Stimulated activated CD8-positive, alpha-beta memory T cell treated with anti-CD3 and anti-CD28 coated beads, Interleukin-4, amount 100 ng/mL, for 4 hours (primary cell): ENCODE measurements at regions not wholly inside any gene's neighbourhood (a gene's known extent, or its start where the extent isn't known, plus 50 kb on each side); places are given as distances from the start of the nearest gene placed in this dataset.

Experiments used
- DNase-seq, 2 donors: peaks; one replicate each; pipeline ENCODE4 v3.0.0-alpha.2; 2020; ENCODE audit warnings: low read depth in 2 of 2, low spot score in 1 of 2

DNA sequence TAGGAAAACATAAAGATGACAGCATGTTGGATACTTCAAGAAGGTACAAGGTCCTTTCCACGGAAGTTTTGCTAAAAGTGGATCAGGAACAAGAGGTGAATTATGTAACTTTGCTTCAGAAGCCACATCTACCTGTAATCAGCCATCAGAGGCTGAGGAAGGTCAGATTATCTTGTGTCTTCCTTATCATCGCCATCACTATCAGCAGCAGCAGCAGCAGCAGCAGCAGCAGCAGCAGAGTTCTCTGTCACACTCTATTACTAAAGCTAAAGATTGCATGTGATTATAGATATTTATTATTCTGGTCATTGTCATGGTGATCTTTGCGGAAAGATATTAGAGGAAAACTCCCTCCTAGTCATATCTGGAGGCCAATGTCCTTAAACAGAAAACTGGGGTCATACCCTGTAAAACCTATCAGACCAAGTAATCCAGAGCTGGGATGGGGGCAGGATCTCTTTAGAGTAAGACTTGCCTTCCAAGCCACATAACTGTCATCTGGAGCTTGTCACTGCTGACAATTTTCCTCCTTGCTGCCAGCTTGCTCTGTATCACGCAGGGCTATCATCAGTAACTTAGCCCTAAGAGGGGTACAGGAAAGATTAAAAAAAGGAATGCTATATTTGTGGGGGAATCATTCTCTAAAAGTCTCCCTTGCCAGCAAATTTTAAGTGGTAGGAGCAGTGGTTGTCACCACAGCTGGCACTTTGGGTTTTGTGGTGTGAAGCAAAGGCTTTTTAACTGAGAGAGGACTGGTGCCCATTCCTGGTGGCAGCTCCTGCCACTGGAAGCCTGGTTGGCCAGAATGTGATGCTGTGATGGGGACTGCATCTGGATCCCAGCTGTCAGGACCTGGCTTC, 130.9 kb upstream of the RASGRP1 start:
- no peak for DNase-seq

DNA sequence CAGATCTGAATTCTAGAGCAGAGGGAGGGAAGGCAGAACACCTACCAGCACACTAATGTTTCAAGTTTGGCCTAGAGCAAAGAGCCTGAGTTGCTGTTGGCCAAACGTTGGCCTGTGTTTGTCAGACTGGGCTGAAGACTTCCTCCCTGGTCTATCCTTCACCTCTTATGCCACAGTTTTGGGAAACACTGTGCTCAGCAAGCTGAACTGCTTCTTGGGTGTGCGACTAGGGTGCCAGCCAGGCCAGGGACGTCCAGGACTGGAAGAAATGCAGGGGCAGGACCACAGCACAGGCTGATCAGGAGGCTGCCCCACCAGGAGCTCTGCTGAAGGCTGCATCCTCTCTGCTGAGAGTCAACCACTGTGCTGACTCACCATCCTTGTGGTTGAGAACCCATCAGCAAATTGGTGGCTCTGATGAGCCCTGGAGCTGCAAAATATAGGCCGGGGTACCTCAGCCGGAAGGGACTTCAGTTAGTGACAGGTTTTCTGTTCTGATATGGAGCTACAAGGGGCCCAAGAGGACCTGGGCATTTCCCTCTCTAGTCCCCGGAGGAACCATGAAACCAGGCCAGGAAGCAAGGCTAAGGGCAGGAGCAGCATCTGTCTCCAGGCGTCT, 131.6 kb upstream of the RASGRP1 start:
- peak; percentile 43 to 47 for DNase-seq

DNA sequence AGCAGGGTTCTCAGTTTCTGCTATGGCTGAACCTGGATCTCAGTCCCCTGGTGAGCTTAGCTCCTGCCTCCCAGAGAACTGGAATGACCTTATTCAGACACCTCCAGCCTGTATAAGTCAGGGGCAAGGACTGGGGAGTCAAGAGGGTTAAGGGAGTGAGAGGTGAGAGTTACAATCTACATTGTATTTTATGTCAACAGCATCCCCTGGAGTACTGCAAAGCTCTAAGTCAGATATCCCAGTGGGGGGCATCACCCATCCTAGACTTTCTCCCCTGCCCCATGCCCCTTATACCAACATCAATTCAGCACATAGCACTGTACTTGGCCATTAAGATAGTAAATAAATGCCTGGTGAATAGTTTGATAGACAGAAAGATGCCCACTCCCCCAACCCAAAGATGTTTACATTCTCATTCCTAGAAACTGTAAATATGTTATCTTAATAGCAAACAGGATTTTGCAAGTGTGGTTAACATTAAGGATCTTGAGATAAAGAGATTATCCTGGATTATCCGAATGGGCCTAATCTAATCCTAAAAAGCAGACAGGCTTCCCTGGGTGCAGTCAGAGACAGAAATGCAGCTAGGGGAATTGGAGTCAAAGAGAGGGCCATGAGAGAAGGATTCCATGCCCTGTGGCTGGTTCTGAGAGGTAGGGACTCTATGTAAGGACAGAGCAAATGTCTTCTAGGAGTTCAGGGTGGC, 132.3 kb upstream of the RASGRP1 start:
- DNase-seq = no peak

DNA sequence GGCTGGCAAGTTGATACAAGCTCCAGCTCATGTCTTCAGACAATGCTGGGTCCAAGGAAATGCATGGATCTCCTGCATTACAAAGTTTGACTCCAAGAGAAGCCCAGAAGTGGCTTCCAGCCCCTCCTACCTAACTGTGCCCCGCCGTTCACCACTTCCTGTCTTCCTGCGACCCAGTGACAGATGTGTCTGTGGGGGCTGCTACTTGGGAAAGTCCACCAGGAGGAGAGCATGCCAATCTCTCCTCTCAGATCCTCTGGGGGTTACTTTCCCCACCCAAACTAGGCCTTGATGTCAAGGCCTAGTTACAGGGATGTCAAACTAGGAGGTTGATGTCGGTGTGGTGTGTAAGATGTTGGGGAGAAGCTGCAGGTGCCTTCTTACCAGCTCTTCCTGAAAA, 133.6 kb upstream of the RASGRP1 start:
- no peak for DNase-seq

DNA sequence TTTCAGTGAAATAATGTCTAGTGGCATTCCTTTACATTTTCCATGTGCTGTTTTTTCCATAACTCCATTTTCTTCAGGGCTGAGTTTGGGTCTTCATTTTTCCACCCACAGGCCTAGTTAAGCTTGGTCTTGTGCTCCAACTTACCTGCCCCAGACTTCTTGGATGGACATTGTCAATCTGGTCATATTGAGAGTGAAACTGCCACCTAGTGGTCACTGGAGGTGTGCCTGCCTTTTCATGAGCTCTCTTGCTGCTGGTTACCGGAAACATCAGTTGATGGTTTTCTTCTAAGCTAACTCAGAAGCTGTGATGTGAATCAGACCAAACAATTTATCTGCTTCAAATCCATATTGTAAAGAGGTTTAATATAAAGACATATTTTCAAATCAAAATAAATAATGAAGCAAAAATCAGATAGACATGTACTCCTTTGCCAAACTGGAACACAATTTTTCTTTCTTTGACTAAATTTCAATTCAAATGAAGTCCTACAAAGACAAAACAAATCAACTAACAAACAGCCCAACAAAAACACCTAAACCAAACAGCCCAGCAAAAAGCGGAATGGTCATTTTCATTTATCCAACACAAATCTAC, 135.1 kb upstream of the RASGRP1 start:
- DNase-seq = peak; percentile 45 to 46

DNA sequence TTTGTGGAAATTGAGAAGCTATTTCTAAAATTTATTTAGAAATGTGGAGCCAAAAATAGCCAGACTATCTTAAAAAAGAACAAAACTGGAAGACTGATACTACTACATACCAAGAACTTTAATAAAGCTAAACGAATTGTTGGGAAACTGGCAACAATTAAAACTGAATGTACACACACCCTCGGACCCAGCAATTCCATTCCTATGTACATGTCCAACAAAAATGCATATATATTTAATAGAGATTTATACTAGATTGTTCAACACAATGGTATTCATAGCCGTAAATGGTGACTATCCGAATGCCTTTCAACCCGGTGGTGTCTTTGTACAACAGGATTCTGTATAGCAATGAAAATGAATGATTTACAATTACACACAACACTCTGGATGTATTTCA, 136.5 kb upstream of the RASGRP1 start:
- DNase-seq = no peak

DNA sequence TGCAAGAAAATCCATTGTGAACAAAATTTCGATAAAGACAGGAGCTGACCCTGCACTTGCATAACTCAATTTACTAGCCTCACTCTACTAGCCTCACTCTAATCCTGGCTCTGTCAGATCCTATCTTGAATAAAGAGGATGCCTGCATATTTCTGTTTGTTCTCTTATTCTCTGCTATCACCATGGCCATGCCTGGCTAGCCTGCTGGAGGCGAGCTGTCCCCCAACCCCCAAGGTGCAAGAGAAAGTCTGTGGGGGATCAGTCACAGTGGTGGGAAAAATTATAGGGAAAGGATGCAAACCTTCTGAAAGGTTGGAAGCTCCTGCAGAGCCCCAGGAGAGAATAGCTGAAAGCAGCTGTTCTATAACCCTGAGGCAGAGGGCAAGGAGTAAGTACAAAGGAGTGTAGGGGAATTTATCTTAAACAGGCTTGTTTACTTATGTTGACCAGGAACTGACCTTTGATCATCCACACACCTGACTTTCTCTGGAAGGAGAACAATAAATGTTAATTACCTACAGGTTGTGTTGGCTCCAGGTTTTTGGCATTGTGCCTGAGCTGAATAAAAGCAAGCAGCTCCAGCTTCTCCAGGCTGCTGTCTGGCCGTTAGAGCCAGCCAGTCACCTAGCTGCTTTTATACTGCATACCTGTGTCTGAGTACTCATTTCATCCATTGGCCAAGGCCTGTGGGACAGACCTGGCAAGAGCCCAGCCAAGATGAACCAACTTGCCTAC, 137.7 kb upstream of the RASGRP1 start:
- no peak for DNase-seq

DNA sequence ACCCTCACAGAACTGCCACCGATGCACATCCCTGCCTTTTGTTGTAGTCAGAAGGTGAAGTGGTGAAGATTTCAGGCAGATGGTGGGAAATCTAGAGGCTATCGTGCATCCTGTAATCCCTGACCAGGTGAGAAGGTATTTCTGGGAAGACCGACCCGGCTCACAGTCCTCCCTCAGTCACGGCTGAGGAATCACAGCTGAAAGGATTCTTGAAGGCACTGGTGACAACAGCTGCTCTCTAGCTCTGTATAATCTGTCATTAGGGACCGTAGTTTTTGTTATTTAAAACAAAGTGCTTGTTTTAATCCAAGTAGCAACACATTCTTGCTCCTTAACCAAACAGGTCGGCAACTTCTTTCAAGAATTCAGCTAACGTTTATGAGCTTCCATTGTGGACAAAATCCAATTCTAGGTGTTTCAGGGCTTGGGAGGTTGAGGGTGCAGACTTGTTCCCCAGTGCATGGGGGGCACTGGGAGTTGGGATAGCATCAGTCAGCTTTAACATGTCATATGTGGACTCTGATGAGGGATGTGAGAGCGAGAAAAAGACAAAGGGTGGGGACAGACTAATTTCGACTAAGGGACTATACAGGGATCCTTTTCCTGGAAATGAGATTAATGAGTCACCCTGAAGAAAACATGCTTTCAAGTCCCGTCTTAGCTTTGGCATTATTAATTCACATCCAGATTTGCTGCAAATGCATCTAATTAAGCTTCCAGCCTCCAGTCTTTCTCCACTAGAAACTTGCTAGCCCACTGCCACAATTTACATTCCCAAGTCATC, 141.0 kb upstream of the RASGRP1 start:
- no peak for DNase-seq

DNA sequence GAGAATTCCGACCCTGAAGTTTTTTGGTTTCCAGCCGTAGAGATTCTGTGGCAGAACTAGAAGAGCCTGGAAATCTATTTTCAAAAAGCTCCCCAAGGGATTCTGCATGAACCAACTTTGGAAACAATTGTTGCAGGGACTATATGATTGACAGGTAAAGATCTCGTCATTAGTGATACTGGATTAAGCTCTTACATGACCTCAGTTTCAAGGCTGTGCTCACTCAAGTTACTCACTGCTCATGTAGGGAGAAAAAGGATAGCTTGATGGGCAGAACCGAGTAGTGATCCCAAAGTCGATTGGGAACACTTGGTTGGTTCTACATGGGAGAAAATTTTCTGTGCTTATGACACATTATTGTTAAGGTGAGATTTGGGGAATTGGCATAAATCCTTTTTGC, 142.3 kb upstream of the RASGRP1 start:
- no peak for DNase-seq

DNA sequence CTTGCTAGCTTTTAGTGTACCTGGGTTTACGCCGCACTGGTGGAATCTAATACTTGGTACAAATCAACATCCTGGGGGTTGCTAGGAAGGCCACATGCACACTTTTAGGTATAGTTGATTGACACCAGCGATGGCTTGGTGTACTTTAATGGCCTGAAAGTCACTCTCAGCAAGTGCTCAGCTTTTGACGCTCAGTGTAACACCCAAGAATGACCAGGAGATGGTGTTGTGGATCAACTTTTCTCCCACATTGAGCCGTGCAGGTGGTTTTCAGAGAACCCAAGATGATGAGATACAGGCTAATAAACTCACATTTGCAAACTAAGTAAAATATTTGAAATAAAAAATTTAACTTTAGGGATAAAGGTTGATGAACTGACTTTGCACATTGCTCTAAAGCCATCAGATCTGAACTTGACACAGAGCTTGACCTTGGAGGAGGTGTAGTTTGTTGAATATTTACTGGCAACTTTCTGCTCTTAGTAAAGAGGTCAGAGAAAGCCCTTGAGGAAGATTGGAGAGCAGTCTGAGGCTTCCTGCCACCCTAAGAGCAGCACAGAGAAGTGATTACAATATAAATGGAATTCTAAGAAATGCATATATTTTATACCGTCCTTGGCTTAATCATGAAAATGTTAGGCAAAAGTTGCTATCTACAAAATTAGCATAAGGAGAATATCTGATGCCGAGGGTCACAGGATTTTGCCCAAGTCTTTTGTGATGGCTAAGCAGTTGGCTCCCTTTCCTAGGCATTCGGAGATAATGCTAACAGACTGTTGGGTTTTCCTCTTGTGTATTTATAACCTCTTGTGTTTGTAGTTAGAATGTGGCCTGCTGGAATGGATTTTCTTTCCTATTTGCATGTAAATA, 143.4 kb upstream of the RASGRP1 start:
- DNase-seq = no peak

DNA sequence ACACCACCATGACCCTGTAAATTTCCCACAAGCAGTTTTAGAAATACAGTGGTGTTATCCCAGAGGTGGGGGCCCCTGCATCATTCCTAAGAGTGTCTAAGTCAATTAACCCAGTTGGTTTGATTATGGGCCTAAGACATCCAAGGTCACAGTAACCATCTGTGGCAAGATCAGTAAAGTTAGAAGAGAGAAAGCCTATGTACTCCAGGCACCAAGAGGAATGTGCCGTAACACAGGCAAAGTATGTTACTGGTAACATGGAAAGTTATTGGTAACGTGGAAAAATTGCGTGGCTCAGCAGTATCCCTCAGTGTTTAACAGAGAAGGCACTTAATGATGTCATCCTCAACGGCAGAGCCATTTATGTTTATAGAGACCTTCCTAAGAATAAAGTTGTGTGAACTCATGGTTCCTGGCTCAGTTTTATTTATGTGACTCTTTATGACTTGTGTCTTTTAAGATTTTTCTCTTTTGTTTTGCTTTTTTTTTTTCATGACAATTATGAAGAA, 144.1 kb upstream of the RASGRP1 start:
- no peak for DNase-seq

DNA sequence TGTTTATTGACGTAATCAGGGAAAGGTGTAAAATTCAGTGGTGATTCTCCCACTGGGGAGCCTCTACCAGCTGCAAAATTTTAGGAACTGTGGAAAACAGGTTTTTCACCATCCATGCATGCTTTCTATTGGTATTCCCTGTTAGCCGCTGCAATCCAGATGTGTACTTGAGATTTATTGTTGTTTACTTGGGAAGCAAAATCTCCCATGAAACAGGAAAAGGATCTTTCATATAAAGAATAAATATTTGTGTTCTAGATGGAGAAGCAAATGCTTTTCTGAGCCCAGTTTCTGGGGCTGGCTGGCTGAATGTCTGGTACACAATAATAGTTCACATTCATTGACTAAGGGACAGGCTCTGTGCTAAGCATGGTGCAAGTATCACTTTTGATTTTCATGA, 144.6 kb upstream of the RASGRP1 start:
- DNase-seq = no peak

DNA sequence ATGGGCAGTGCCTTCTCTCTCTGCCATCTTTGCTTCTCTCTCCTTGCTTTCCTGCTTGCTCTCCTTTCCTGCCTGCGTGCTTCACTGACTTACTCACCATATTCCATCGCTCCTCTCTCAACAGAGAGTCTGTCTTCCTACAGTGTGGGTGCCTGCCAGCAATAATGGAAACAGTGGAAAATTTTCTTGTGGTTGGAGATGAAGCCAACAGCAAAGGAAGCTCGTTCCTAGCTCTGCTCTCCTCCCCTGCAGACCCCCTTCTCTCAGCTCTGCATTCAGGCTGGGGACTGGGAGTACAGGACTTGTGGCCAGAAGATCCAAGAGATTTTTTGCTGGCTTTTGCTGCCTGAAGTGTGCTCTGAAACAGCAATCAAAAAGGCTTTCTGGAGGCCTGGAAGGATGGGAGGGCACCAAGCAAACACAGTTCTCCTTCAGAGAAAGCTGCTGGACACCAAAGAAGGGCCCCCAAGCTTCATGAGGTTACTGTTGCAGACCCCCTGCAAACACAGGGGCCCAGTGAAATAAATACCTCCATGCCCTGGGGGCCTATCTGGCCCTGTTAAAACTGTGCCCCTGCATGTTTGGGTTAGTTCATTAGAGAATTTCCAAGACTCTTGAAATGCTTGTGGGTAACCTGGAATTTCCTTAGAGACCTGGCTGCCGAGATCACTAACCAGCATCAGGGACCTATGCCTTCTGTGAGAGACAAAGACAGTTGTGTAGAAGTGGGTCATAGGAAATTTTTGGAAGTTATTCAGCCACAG, 149.9 kb upstream of the RASGRP1 start:
- DNase-seq = no peak

DNA sequence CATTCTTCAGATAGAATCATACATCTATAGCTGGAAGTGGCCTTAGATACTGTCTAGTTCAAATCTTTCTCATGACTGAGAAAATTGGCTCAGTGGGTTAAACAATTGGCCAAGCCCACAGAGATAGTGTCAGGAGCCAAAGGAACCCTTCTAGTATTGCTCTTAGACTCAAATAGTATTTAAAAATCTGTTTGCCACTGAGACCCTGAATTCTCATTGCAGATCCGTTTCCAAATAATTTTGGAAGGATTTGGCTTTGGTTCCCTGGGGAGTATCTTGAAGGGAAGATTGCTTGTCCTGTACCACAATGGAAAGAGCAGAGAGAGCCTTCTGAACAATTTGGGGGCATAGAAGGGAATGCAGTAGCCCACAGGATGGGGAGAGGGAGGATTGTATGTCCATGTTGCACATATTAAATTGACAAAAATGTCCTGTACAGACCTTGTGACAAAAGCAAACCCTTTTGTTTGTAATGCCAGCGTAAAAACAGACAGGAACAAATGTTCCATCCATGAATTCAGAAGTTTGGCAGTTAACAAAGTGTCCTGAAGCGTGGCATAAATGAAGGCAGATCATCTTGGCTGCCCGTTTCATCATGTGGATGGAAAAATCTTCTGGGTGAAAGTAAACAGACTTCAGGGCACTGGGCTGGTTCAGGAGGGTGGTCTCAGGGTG, 156.4 kb upstream of the RASGRP1 start:
- no peak for DNase-seq

DNA sequence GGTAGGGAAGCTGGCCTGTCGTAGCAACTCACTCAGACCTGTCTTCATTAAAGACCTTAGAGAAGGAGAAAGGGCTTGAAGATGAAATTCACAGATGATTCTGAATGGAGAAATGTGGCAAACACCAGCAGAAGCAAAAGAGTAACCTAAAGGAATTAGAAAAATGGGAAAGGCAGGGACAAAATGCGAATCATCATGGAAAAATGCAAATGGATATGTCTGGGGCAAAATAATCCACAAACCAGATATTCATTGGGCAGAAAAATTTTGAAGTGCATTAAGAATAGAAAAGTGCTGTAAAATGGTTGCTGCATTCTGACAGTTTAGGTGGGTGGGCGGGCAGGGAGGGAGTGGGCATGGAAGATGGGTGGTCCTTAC, 156.9 kb upstream of the RASGRP1 start:
- no peak for DNase-seq

DNA sequence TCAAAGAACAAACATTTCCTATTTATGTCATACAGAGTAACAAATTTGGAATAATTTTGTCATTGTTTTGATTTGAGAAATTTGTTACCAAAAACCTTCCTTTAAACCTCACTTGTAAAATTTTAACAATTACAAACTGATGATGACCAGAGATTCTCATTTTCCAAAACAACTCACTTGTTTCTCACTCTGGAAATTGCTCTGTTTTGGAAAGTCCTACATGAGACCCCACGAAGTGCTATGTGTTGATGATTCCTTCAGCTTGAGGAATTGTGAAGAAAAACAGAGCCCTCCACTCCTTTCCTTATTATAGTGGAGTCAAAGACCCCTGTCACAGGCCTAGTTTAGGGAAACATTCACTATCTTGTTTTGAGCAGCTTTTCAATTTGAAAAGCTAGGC, 157.6 kb upstream of the RASGRP1 start:
- no peak for DNase-seq

DNA sequence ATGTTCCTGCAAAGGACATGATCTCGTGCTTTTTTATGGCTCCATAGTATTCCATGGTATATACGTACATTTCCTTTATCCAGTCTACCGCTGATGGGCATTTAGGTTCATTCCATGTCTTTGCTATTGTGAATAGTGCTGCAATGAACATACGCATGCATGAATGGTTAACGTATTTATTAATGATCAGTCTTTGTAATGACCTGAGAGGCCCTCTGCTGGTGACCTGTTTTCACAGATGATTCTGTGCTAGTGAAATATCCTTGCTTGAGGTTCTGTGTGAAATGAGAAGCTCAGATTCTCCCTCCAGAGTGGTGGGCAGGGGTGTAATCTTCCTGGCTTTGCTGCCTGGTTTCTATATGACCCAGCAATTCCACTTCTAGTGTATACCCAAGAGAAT, 160.2 kb upstream of the RASGRP1 start:
- no peak for DNase-seq

DNA sequence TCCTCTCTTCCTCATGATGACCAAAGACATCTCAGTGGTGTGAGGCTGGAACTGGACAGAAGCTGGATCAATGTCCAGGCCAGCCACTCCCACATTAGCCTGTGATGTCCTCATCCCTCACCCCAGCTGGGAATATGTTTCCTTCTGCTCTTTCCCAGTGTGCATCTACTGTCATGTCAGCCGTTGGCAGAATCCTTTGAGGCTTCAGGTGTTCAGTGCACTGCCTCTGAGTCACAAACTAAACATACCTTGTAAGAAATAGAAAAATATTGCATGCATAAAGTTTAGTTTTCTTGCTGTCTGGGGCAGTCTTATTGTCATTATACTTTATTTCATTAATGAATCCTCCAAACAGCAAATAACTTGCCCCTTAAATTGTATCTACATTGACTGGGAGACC, 161.6 kb upstream of the RASGRP1 start:
- DNase-seq = no peak
